Stimulated activated CD8-positive, alpha-beta memory T cell treated with anti-CD3 and anti-CD28 coated beads, Interleukin-4, amount 100 ng/mL, for 48 hours (primary cell): ENCODE measurements at regions not wholly inside any gene's neighbourhood (a gene's known extent, or its start where the extent isn't known, plus 50 kb on each side); places are given as distances from the start of the nearest gene placed in this dataset.

ENCODE experiments used
- DNase-seq: peaks from one replicate; pipeline ENCODE4 v3.0.0-alpha.2; 2020

- no peak for DNase-seq
Measured at GRCh38 chr2:122949523-122949922, 1075.6 kb upstream of the CNTNAP5 start.

GRCh38 chr2:122955776-122956175, 1069.3 kb upstream of the CNTNAP5 start:
- DNase-seq = no peak

GRCh38 chr2:122960759-122961641, 1064.1 kb upstream of the CNTNAP5 start:
- no peak for DNase-seq

DNA sequence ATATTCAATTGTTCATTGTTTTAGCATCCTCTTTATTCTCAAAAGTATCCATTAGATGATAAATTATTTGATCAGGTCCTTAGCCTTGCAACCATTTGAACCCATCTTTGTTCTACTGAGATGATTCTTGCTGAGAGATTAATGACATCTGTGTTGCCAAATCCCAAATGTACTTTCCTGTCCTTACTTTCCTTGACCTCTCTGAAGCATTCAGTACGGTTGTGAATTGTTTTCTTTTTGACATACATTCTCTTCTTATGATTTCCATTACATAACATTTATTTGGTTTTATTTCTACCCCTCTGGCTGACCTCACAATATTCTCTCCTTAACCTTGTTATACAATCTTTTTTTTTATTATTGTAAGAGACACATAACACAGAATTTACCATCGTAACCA, 1058.6 kb upstream of the CNTNAP5 start:
- DNase-seq = no peak

DNA sequence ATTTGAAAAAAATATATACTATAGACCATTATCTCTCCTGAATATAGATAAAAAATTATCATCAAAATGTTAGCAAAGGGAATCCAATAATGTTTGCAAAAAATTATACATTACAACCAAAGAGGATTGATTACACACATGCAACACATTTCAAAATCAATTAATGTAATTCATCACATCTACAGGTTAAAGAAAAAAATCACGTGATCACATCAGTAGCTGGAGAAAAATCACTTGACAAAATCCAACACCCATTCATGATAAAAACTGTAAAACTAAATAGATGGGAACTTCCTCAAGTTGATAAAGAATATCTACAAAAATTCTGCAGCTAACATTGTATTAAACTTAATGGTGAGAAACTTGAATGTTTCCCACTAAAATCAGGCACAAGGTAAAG, 1047.5 kb upstream of the CNTNAP5 start:
- DNase-seq = no peak

DNA sequence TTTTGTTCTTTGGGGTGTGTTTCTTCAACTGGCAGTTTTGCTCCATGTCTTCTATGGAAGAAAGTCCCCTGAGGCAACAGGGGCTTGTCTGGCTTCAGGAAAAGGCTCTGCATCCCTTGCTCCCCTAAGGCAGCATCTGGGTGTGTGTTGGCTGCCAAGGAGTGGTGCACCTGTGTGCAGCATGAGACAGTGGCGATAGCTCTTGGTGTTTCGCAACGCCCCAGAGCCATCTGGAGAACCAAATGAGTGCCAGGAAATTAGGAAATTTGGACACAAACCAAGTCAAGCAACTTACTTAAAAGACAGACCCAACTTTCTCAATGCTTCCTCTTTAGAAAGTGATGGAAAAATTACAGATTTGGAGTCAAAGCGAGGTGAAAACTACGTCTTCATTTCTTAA, 1044.4 kb upstream of the CNTNAP5 start:
- no peak for DNase-seq

DNA sequence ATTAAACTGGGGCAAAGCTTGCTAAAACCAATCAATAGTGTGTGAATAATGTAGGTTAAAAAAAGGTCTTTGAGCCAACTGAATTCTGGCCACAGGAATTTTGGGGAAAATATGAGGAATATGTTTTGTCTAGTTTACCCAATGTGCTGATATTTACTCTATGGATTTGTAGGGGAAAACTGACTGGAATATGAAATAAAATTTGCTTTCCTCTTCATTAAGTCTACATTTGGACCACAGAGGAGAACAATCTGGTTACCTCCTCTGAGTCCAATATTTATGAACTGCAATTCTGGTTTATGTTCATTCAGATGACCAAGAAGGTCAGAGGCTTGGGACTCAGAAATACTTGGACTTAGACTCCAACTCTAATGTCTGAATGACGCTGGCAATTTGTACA, 1042.2 kb upstream of the CNTNAP5 start:
- no peak for DNase-seq

DNA sequence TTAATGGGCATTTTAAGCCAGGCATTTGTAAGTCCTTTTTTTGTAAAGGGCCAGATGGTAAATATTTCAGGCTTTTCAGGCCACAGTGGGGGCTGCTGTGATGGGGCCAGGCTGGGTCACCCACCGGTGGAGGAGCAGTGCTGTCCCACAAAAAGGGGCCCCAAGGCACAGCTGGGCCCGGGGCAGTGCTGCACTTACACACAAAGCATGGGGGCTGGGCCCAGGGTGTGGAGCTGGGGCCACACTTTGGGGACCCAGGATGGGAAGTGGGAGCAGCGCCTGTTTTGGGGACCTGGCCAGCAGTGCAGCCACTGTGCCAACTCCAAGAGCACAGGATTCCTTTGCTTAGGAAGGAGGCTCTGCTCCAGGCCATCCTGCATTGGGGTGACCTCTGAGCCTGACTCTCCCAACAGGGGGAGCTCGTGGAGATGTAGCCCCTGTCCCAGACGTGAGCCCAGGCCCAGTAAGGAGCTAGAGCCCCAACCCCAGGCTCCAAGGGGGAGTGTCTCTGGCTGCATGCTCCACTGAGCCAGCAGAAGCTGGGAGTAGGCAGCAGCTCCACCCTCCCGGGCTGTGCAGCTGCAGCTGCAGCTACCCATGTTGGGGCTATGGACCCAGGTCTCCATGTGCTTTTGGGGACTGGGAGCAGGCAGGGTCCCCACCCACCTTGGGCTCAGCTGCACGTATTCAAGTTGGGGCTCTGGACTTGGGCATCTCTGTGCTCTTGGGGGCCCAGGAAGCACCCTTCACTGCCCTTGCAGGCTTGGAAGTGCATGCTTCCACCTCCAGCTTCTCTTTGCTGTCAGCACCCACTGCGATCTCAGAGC, 1036.5 kb upstream of the CNTNAP5 start:
- no peak for DNase-seq

GRCh38 chr2:122993592-122993991, 1031.5 kb upstream of the CNTNAP5 start:
- DNase-seq = no peak

DNA sequence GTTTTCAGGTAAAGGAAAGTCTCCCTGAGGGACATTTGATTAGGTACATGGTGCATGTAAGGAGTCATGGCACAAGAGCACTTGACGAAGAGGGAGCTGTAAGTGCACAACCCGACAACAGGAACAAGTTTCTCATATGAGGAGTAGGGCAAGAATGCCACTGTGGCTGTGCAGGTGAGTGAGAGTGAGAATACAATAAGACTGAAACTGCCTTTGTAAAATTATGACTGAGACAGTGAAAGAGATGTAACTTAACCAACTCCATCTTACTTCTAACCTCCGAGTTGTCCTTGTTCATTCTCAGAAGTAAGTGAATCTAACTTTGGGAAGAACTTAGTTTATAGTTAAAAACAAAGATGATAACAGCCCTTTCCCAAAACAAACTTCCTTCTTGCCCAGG, 1025.8 kb upstream of the CNTNAP5 start:
- DNase-seq = no peak

GRCh38 chr2:122999821-123000220, 1025.3 kb upstream of the CNTNAP5 start:
- DNase-seq = no peak

- no peak for DNase-seq
Measured at GRCh38 chr2:123002660-123003248, 1022.3 kb upstream of the CNTNAP5 start.

- DNase-seq = no peak
Measured at GRCh38 chr2:123015186-123015585, 1009.9 kb upstream of the CNTNAP5 start.

DNA sequence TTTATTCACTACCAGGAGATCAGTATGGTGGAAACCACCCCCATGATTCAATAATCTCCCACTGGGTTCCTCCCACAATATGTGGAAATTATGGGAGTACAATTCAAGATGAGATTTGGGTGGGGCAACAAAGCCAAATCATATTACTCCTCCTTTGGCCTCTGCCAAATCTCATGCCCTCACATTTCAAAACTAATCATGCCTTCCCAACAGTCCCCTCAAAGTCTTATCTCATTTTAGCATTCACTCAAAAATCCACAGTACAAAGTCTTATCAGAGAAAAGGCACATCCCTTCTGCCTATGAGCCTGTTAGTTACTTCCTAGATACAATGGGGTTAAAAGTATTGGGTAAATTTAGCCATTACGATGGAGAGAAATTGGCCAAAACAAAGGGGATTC, 989.5 kb upstream of the CNTNAP5 start:
- no peak for DNase-seq

GRCh38 chr2:123036300-123036699, 988.8 kb upstream of the CNTNAP5 start:
- no peak for DNase-seq

DNA sequence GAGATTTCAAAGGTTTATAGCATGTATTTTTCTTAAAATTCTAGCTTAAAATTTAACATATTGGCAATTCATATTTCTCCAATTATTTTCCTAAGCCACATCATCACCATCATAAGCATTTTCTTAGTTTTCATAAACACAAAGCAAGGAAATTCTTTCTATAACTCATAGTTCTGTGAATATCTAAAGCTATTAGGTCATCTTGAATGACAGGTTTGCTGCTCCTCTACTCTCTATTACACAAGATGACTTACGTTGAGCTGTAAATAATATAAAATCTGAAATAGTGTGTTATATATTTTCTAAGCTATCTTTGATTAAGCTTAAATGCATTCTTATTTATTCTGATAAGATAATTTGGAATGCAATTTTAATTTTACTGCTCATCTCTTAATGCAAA, 984.6 kb upstream of the CNTNAP5 start:
- no peak for DNase-seq

GRCh38 chr2:123043458-123043857, 981.6 kb upstream of the CNTNAP5 start:
- DNase-seq = no peak

DNA sequence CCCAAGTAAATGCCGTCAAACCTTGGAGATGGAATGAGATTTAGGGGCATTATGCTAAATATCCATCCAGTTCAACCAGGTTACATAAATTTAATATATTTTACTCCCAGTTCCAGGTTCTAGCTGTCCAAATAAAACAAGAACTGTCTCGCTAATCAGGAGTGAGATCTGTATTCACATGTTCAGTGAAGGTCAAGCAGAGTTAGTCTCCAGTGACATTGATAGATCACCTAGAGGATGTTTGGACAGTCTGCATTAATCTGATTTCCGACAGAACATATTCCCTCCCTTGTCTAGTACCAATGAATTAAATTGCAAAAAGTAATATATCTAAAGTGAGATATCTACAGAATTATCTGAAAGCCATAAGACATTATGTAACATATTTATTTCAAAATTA, 979.4 kb upstream of the CNTNAP5 start:
- DNase-seq = no peak

DNA sequence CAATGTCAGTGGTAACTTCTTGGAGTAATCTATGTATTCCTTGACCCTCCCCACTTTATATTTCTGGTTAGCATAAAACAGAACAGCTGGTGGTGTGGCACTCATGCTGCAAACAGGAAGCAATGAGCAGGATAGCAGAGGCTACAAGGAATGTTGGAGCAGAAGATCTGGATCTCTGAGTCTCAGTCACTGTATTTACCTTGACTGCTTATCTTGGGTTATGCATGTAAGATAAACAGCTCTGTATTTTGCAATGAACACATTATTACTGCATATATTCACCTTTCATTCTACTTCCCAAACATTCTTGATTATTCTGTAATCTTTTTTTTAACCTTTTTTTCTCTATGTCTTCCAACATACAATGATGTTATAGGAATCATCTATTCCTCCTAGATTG, 977.9 kb upstream of the CNTNAP5 start:
- no peak for DNase-seq

DNA sequence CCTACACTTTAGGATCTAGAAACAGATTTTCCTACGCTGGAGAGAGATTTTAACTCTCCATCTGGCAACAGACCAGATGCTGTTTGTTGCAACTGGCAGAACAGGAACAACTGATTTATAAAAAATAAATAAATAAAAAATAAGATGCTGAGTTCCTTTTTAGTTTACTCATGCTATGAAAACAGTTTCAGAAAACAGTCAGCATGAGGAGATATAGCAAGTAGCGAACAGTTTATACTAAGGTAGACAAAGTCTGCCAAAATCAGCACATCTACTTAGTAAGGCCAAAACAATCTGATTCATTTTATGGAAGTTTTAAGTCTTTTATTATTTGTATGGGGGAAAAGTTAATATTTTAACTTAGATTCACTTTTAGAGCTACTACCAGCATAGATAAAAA, 974.0 kb upstream of the CNTNAP5 start:
- no peak for DNase-seq

GRCh38 chr2:123061534-123061933, 963.6 kb upstream of the CNTNAP5 start:
- no peak for DNase-seq

GRCh38 chr2:123073371-123073770, 951.7 kb upstream of the CNTNAP5 start:
- no peak for DNase-seq

DNA sequence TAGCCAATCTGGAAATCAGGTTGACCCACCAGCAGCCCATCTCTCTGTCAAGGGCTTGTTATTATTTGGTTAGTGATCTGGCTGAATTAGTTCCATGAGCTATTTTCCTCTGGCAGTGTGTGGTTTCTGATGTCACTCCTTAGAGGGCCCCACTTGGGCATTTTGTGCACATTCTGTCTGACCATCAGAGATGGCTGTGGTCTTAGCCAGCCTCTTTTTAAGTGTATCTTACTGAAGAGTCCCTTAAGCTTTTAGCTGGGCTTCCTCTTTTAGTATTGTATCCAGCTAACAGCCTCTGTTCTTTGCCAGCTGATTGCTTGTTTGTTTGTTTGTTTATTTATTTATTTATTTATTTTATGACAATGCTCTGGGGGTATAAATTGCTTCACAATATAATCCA, 951.1 kb upstream of the CNTNAP5 start:
- no peak for DNase-seq

DNA sequence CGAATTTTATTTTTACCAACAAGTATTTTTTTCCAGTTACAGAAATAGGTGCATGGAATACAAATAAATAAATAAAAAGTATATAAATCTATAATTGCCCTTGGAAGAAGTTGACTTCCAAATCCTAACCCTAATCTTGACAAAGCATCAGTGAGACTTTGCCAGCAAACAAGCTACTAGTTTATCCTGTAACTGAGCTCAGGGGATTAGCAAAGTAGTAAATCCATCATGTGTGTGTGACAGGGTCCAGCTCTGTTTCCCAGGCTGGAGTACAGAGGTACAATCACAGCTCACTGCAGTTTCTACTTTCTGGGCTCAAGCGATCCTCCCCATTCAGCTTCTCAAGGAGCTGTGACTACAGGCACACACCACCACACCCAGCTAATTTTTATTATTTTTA, 948.0 kb upstream of the CNTNAP5 start:
- DNase-seq = no peak
